NCI-H345 (cell line): ENCODE measurements at regions not wholly inside any gene's neighbourhood (a gene's known extent, or its start where the extent isn't known, plus 50 kb on each side); places are given as distances from the start of the nearest gene placed in this dataset.
A peak's percentile ranks its signal among the peaks of the same experiment; 100 is the strongest.

Source experiments
- DNase-seq: peaks from one replicate; lab custom pipeline; 2025; lab: John Stamatoyannopoulos, UW

DNA sequence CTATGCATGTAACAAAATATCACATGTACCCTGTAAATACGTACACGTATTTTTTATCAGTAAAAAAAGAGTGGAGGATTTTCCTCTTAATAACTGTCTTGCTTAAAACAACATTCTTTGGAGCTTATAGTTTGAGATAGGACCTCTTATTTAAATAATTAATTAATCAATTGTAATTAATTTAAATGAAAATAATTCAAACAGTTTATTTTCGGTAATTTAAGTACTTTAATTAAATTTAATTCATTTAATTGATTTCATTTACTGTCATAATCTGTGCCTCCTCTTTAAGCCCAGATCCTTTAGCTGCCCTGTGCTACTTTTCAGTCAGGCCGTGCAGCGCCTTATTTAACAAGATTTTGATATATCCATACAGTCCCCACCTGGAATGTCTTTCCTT is 427.0 kb downstream of the HLX start:
- no peak for DNase-seq

- DNase-seq: no peak
Measured at GRCh38 chr1:221308534-221309511, 429.6 kb downstream of the HLX start.

GRCh38 chr1:221309723-221310122 is 430.5 kb downstream of the HLX start:
- DNase-seq: peak; percentile 81

GRCh38 chr1:221310180-221310579 is 430.9 kb downstream of the HLX start:
- DNase-seq: peak; percentile 69

- no peak for DNase-seq
Measured at GRCh38 chr1:221315330-221315729, 426.6 kb downstream of the DUSP10 start.

DNA sequence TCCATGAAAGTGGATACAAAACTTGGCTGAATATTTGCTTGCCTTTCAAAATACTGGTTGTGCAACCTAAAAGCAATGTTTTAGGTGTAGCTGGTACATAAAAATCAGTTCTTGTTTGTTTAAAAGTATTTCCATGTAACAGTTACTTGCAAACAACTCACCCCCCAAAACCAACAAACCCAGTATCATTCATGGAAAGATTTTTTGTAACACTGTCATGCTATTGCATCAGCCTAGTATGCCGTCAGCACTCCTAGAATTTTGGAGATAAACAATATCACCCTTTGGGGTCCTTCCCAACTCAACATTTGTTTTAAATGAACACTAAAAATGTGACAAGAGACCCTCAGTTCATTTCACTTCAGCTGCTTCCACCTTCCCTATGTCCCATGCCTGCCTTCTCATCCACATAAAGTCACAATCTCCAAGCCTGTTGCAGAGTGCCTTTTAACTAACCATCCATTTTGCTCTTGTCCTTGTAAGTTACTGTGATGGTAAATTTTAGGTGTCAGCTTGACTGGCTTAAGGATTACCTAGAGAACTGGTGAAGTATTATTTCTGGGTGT is 425.3 kb downstream of the DUSP10 start:
- no peak for DNase-seq

DNA sequence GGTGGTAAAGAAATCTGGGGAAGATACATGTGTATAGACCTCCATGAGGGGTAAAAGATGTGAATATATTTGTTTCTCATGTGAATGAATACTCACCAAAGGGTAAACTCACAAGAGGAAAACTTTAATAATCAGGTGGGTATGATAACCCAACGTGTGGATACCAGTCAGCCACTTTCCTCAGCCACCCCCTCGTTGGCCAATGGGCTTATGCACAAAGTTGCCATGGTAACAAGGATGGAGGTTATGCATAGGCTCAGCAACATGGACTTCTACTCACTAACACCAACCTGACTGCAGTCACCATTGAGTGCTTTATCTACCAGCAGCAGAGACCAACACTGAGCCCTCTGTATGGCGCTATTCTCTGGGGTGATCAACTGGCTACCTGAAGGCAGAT is 424.4 kb downstream of the DUSP10 start:
- no peak for DNase-seq

DNA sequence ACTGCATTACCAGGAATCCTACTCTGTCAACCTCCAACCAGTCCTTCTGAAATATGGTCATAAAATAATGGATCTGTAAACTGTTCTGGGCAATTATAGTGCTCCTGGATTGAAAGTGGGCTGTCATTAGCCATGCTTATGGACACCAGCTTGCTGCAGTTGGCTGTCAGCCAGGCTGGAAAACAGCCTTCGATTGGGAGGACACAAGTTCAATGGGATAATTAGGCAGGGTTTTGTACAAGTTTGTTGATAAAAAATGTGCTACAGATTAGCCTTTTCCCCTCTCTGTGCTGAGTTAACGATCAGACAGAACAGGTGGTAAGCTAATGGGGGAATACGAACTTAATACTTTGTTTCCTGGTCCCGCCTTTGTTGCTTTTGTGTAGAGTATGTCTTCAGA is 413.9 kb downstream of the DUSP10 start:
- DNase-seq: peak; percentile 84

GRCh38 chr1:221328371-221328770 is 413.5 kb downstream of the DUSP10 start:
- DNase-seq: no peak

DNA sequence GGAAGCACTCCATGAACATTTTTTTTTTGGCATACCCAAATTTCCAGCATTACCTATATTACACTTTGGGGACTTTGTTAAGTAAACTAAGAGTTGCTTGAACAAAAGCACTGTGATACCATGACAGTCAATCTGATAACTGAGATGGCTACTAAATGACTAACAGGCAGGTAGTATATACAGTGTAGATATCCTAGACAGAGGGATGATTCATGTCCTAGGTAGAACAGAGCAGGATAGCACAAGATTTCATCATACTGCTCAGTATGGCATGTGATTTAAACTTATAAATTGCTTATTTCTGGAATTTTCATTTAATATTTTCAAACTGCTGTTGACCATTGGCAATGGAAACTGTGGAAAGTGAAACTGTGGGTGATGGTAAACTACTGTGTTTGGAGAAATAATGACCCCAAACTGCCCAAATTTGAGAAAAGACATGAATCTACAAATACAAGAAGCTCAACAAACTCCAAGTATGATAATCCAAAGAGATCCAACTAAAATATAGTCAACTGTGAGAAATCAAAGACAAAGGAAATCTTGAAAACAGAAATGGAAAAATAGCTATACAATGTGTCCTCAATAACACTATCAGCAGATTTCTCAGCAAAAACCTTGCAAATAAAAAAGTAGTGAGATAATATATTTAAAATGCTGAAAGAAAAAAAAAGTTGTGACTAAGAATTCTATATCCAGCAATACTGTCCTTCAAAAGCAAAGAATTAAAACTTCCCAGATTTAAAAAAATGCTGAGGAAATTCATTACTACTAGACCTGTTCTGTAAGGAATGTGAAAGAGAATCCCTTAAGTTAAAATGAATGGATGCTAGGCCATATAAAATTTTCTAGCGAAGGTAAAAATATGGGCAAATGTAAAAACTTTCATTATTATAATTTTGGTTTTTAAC is 410.4 kb downstream of the DUSP10 start:
- no peak for DNase-seq

GRCh38 chr1:221334062-221334461 is 407.8 kb downstream of the DUSP10 start:
- no peak for DNase-seq

GRCh38 chr1:221335161-221336101 is 406.5 kb downstream of the DUSP10 start:
- DNase-seq: peak; percentile 59

DNA sequence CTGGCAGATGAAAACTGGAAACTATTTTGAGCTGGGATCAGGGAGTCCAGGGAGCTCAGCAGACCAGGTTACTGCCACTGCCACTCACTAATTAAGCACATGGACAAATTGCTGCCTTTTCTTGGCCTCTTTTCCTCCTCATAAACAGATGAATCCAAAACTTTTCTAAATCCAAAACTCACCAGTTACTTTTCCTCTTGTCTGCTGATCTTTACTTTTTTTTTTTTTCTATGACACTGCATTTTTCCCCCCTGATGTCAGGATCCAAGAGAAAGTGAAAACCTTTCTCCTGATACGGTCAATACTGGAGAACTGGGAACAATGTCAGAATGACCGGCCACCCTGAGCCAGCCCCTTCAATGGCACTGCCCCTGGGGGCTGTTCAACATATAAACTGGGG is 405.8 kb downstream of the DUSP10 start:
- DNase-seq: no peak

GRCh38 chr1:221337106-221337505 is 404.8 kb downstream of the DUSP10 start:
- no peak for DNase-seq

GRCh38 chr1:221343136-221343535 is 398.8 kb downstream of the DUSP10 start:
- DNase-seq: no peak

DNA sequence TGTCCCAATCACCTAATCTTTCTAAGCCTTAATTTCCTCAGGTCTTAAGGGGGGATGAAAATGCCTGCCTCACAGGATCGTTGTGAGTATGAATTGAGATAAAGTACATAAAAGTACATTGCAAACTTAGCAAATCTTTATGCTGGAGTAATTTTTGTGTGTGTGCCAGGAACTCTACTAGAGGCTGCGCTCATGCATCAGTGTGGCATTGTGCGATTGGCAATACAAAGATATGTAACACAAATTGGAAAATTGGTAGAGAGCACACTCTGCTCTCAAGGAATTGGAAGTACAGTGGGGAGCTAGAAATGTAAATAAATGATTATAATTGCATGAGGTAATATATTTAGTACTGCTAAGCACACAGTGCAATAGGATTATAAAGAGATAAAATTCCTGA is 398.3 kb downstream of the DUSP10 start:
- no peak for DNase-seq

DNA sequence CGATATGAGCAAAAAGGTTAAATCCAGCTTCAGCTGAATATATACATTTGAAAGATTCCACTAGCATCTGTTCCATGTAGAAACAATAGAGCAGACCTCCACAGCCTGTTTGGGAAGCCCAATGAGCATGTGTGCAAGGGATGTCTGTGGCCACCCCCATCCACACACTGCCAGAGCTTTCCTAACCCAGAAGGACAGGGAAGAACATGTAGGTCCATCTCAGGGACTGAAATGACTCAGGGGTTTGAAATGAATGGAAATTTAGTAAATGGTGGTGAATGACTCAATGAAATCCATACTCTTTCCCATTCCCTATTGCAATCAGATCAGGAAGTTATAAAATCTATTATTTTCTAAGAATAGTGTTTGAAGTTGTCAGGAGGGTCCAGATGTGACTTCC is 397.2 kb downstream of the DUSP10 start:
- DNase-seq: no peak

DNA sequence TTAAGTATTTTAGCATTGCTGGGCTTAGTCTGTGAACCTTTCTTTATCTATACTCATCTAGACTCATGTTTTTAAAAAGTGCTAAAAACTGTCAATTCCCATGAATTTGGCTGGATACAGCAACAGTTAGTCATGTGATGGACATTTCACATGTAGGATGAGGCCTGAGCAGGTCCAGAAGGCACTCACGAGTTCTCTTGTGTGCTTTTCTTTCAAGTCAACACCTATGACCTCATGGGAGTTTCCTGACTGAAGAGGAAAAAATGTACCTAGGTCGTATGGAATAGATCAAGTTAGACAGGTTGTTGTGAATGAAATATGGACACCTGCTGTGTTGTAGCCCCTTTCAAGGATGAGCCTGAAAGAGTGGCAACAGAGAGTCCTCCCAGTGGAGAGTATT is 394.2 kb downstream of the DUSP10 start:
- no peak for DNase-seq

GRCh38 chr1:221350091-221350490 is 391.8 kb downstream of the DUSP10 start:
- no peak for DNase-seq

DNA sequence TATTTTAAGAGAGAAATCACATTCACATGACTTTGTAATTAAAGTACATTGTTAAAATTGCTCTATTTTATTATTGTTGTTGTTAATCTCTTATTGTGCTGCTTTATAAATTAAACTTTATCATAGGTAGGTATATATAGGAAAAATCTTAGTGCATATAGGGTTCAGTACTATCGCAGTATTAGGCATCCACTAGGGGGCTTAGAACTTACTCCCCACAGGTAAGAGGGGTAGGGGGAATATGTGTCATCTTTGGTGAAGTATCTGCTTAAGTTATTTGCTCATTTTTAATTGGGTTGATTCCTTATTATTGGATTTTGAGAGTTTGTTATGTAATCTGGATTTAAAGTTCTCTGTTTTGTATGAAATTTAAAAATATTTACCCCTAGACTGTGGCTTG is 385.2 kb downstream of the DUSP10 start:
- DNase-seq: no peak

- DNase-seq: no peak
Measured at GRCh38 chr1:221363039-221363438, 378.9 kb downstream of the DUSP10 start.
